ENCODE measurements at regions not wholly inside any gene's neighbourhood (a gene's known extent, or its start where the extent isn't known, plus 50 kb on each side); places are given as distances from the start of the nearest gene placed in this dataset.
"Not testable (repeated sequence)": the region's sequence is repeated elsewhere in the genome, so short reads cannot be mapped to it uniquely, and the experiment has no call there.

GRCh38 chr22:48821346-48821690 is 1006.4 kb downstream of the BRD1 start:
- ATAC-seq (no peak), DNase-seq (no peak)
- Mint-ChIP-seq H3K27me3 (peaks cover 21% of the 10 kb centered on the region), H3K9me3 (no peaks in the 10 kb centered on the region), H3K4me3 (no peak overlapping the region), H3K4me1 (peaks cover 5% of the 10 kb centered on the region), H3K27ac (no peak overlapping the region)

- Mint-ChIP-seq H3K4me3 (no peak overlapping the region), H3K27me3 (peaks cover 17% of the 10 kb centered on the region), H3K9me3 (no peaks in the 10 kb centered on the region), H3K27ac (no peak overlapping the region), H3K4me1 (peaks cover 5% of the 10 kb centered on the region)
- DNase-seq = no peak
- ATAC-seq = no peak
Measured at GRCh38 chr22:48820481-48821345, 1007.0 kb downstream of the BRD1 start.

GRCh38 chr22:48819961-48820360 is 1007.7 kb downstream of the BRD1 start:
- no peak overlapping the region for H3K27ac Mint-ChIP-seq
- no peak overlapping the region for H3K4me3 Mint-ChIP-seq
- no peak for ATAC-seq
- H3K4me1 Mint-ChIP-seq = peaks cover 5% of the 10 kb centered on the region
- H3K9me3 Mint-ChIP-seq = no peaks in the 10 kb centered on the region
- DNase-seq = no peak
- peaks cover 14% of the 10 kb centered on the region for H3K27me3 Mint-ChIP-seq

GRCh38 chr22:48819232-48819631 is 1008.4 kb downstream of the BRD1 start:
- Mint-ChIP-seq H3K4me3 (no peak overlapping the region), H3K27me3 (peaks cover 10% of the 10 kb centered on the region), H3K27ac (no peak overlapping the region), H3K4me1 (peaks cover 5% of the 10 kb centered on the region), H3K9me3 (no peaks in the 10 kb centered on the region)
- no peak for DNase-seq
- ATAC-seq = no peak

GRCh38 chr22:48817491-48817890 is 1010.2 kb downstream of the BRD1 start:
- H3K27ac Mint-ChIP-seq, H3K9me3 Mint-ChIP-seq, ATAC-seq, DNase-seq, H3K4me1 Mint-ChIP-seq, H3K4me3 Mint-ChIP-seq: not testable (repeated sequence)
- peaks cover 18% of the 10 kb centered on the region for H3K27me3 Mint-ChIP-seq

GRCh38 chr22:48811885-48812284 is 1015.8 kb downstream of the BRD1 start:
- DNase-seq (no peak), ATAC-seq (no peak)
- Mint-ChIP-seq H3K4me3 (no peak overlapping the region), H3K4me1 (no peaks in the 10 kb centered on the region), H3K27ac (no peak overlapping the region), H3K27me3 (peaks cover 19% of the 10 kb centered on the region), H3K9me3 (no peaks in the 10 kb centered on the region)

- no peak for ATAC-seq
Measured at GRCh38 chr22:48808038-48808960, 1019.4 kb downstream of the BRD1 start.

GRCh38 chr22:48807155-48807554 is 1020.5 kb downstream of the BRD1 start:
- ATAC-seq (no peak), DNase-seq (no peak)
- Mint-ChIP-seq H3K9me3 (no peaks in the 10 kb centered on the region), H3K4me3 (no peak overlapping the region), H3K27ac (no peak overlapping the region), H3K4me1 (no peaks in the 10 kb centered on the region), H3K27me3 (peaks cover 8% of the 10 kb centered on the region)

More at GRCh38 chr22:48808038-48808960, 1019.4 kb downstream of the BRD1 start:
- Mint-ChIP-seq H3K27ac (no peak overlapping the region), H3K9me3 (no peaks in the 10 kb centered on the region), H3K4me1 (no peaks in the 10 kb centered on the region), H3K4me3 (no peak overlapping the region), H3K27me3 (peaks cover 9% of the 10 kb centered on the region)
- no peak for DNase-seq

- ATAC-seq (no peak), DNase-seq (no peak)
- no peaks in the 10 kb centered on the region for H3K4me1 Mint-ChIP-seq
- no peaks in the 10 kb centered on the region for H3K27me3 Mint-ChIP-seq
- H3K4me3 Mint-ChIP-seq = no peak overlapping the region
- H3K9me3 Mint-ChIP-seq = no peaks in the 10 kb centered on the region
- no peak overlapping the region for H3K27ac Mint-ChIP-seq
Measured at GRCh38 chr22:48806227-48806781, 1021.4 kb downstream of the BRD1 start.

GRCh38 chr22:48805516-48805915 is 1022.2 kb downstream of the BRD1 start:
- no peaks in the 10 kb centered on the region for H3K4me1 Mint-ChIP-seq
- ATAC-seq (no peak), DNase-seq (no peak)
- no peak overlapping the region for H3K27ac Mint-ChIP-seq
- H3K27me3 Mint-ChIP-seq = no peaks in the 10 kb centered on the region
- H3K4me3 Mint-ChIP-seq = no peak overlapping the region
- H3K9me3 Mint-ChIP-seq = no peaks in the 10 kb centered on the region

GRCh38 chr22:48804811-48805301 is 1022.8 kb downstream of the BRD1 start:
- ATAC-seq (no peak), DNase-seq (no peak)
- no peak overlapping the region for H3K27ac Mint-ChIP-seq
- H3K9me3 Mint-ChIP-seq = no peaks in the 10 kb centered on the region
- H3K4me3 Mint-ChIP-seq = no peak overlapping the region
- no peaks in the 10 kb centered on the region for H3K27me3 Mint-ChIP-seq
- no peaks in the 10 kb centered on the region for H3K4me1 Mint-ChIP-seq

- ATAC-seq = no peak
- no peak overlapping the region for H3K4me3 Mint-ChIP-seq
- no peak overlapping the region for H3K27ac Mint-ChIP-seq
Measured at GRCh38 chr22:48803948-48804810, 1023.5 kb downstream of the BRD1 start.

GRCh38 chr22:48803171-48803947 is 1024.3 kb downstream of the BRD1 start:
- DNase-seq (no peak), ATAC-seq (no peak)
- H3K27ac Mint-ChIP-seq = peak overlapping the region in 1 of 2 donors; percentile 73

More at GRCh38 chr22:48803948-48804810, 1023.5 kb downstream of the BRD1 start:
- no peaks in the 10 kb centered on the region for H3K4me1 Mint-ChIP-seq
- H3K27me3 Mint-ChIP-seq = no peaks in the 10 kb centered on the region
- no peak for DNase-seq
- H3K9me3 Mint-ChIP-seq = no peaks in the 10 kb centered on the region

GRCh38 chr22:48802576-48802975 is 1025.1 kb downstream of the BRD1 start:
- ATAC-seq (no peak), DNase-seq (no peak)
- no peaks in the 10 kb centered on the region for H3K4me1 Mint-ChIP-seq
- no peak overlapping the region for H3K4me3 Mint-ChIP-seq
- peak overlapping the region in 1 of 2 donors; percentile 2 for H3K27ac Mint-ChIP-seq
- H3K9me3 Mint-ChIP-seq = no peaks in the 10 kb centered on the region
- H3K27me3 Mint-ChIP-seq = no peaks in the 10 kb centered on the region

More at GRCh38 chr22:48803171-48803947, 1024.3 kb downstream of the BRD1 start:
- Mint-ChIP-seq H3K4me1 (no peaks in the 10 kb centered on the region), H3K9me3 (no peaks in the 10 kb centered on the region), H3K27me3 (no peaks in the 10 kb centered on the region), H3K4me3 (no peak overlapping the region)

Data from stimulated activated naive CD8-positive, alpha-beta T cell treated with anti-CD3 and anti-CD28 coated beads, Interleukin-15, amount 100 ng/mL, for 72 hours (primary cell).